ENCODE measurements at regions not wholly inside any gene's neighbourhood (a gene's known extent, or its start where the extent isn't known, plus 50 kb on each side); places are given as distances from the start of the nearest gene placed in this dataset.

GRCh38 chr11:35878741-35879140, 65.1 kb upstream of the LDLRAD3 start:
- ATAC-seq (no peak), DNase-seq (no peak)
- no peak overlapping the region for H3K4me3 Mint-ChIP-seq
- intact Hi-C loops (cut with micrococcal nuclease): no loop called here
- H3K36me3 Mint-ChIP-seq (ENCODE audit: low read depth): no peaks in the 10 kb centered on the region
- TF ChIP-seq, protein P1, sequence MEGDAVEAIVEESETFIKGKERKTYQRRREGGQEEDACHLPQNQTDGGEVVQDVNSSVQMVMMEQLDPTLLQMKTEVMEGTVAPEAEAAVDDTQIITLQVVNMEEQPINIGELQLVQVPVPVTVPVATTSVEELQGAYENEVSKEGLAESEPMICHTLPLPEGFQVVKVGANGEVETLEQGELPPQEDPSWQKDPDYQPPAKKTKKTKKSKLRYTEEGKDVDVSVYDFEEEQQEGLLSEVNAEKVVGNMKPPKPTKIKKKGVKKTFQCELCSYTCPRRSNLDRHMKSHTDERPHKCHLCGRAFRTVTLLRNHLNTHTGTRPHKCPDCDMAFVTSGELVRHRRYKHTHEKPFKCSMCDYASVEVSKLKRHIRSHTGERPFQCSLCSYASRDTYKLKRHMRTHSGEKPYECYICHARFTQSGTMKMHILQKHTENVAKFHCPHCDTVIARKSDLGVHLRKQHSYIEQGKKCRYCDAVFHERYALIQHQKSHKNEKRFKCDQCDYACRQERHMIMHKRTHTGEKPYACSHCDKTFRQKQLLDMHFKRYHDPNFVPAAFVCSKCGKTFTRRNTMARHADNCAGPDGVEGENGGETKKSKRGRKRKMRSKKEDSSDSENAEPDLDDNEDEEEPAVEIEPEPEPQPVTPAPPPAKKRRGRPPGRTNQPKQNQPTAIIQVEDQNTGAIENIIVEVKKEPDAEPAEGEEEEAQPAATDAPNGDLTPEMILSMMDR (IDR thresholded peaks at IDR 0.05): no peak
- H3K9me3 Mint-ChIP-seq: no peaks in the 10 kb centered on the region
- H3K27me3 Mint-ChIP-seq: peaks cover 14% of the 10 kb centered on the region
- ChIA-PET CTCF (no interaction called here), POLR2A (no interaction called here)
- no peaks in the 10 kb centered on the region for H3K4me1 Mint-ChIP-seq (ENCODE audit: low read depth)
- no peak overlapping the region for H3K27ac Mint-ChIP-seq

- intact Hi-C loops (cut with micrococcal nuclease): no loop called here
- H3K27ac Mint-ChIP-seq: no peak overlapping the region
- H3K4me3 Mint-ChIP-seq: no peak overlapping the region
- no peak for ATAC-seq
- no peak for DNase-seq
- TF ChIP-seq, protein P1 (IDR thresholded peaks at IDR 0.05): no peak
- H3K9me3 Mint-ChIP-seq: no peaks in the 10 kb centered on the region
- ChIA-PET CTCF (no interaction called here), POLR2A (no interaction called here)
- peaks cover 12% of the 10 kb centered on the region for H3K27me3 Mint-ChIP-seq
- H3K36me3 Mint-ChIP-seq (ENCODE audit: low read depth): no peaks in the 10 kb centered on the region
- no peaks in the 10 kb centered on the region for H3K4me1 Mint-ChIP-seq (ENCODE audit: low read depth)
Observed at GRCh38 chr11:35879361-35879760, 64.5 kb upstream of the LDLRAD3 start.

DNA sequence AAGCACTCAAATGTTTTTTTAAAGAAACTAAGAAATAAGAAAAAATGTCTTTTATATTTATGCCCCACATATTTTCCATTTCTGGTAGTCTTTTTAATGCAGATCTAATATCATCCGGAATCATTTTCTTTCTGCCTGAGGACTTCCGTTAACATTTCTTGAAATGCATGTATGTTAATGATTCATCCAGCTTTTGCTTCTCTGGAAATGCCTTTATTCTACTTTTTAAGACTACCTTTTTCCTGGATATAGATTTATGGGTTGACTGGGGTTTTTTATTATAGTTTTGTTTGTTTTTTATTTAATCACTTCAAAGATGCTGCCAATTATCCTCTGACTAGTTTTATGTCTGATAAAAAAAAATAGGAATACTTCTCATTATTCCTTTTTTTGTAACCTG, 57.1 kb upstream of the LDLRAD3 start:
- ATAC-seq (no peak), DNase-seq (no peak)
- H3K9me3 Mint-ChIP-seq: no peaks in the 10 kb centered on the region
- H3K27me3 Mint-ChIP-seq: peaks cover 7% of the 10 kb centered on the region
- H3K4me1 Mint-ChIP-seq (ENCODE audit: low read depth): no peaks in the 10 kb centered on the region
- TF ChIP-seq, protein P1 (IDR thresholded peaks at IDR 0.05): no peak
- POLR2A ChIA-PET: no interaction called here
- no peak overlapping the region for H3K27ac Mint-ChIP-seq
- H3K4me3 Mint-ChIP-seq: no peak overlapping the region
- CTCF ChIA-PET: no interaction called here
- no peaks in the 10 kb centered on the region for H3K36me3 Mint-ChIP-seq (ENCODE audit: low read depth)
- intact Hi-C loops (cut with micrococcal nuclease): no loop called here

- POLR2A ChIA-PET: no interaction called here
- peaks cover 6% of the 10 kb centered on the region for H3K27me3 Mint-ChIP-seq
- no peak overlapping the region for H3K4me3 Mint-ChIP-seq
- ATAC-seq (no peak), DNase-seq (no peak)
- no peak overlapping the region for H3K27ac Mint-ChIP-seq
- no peaks in the 10 kb centered on the region for H3K9me3 Mint-ChIP-seq
- CTCF ChIA-PET: interaction anchor here (2.6 kb wide), 1 partner anchor 66 kb away, joined by 5 read pairs; no protein-coding TSS in a partner anchor
- intact Hi-C loops (cut with micrococcal nuclease): no loop called here
- H3K4me1 Mint-ChIP-seq (ENCODE audit: low read depth): no peaks in the 10 kb centered on the region
- no peaks in the 10 kb centered on the region for H3K36me3 Mint-ChIP-seq (ENCODE audit: low read depth)
- TF ChIP-seq, protein P1 (IDR thresholded peaks at IDR 0.05): no peak
Observed at GRCh38 chr11:35887737-35888136, 56.1 kb upstream of the LDLRAD3 start.

DNA sequence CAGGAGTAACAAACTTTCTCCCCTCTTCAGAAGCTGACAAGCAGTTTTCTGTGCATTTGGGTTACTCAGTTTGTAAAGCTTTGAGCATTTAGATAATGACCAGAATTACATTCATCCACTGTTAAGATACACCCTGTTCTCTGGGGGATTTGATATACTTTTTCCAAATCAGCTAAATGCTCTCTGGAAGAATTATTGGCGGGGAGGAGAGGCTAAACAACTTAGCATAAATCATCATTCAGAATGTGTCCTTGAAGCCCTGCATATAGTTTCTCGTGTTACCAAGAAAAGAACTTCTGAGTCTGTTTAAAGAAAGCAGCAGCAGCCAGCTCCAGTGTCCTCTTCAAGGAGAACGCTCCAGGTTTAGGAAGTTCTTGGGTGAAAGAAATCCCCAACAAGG, 54.9 kb upstream of the LDLRAD3 start:
- ATAC-seq (no peak), DNase-seq (no peak)
- Mint-ChIP-seq H3K27ac (no peak overlapping the region), H3K9me3 (no peaks in the 10 kb centered on the region), H3K4me3 (no peak overlapping the region), H3K4me1 (ENCODE audit: low read depth) (no peaks in the 10 kb centered on the region), H3K36me3 (ENCODE audit: low read depth) (no peaks in the 10 kb centered on the region), H3K27me3 (peaks cover 3% of the 10 kb centered on the region)
- ChIA-PET POLR2A (no interaction called here), CTCF (interaction anchor here (2.6 kb wide), 1 partner anchor 67 kb away, joined by 5 read pairs; no protein-coding TSS in a partner anchor)
- TF ChIP-seq, protein P1 (IDR thresholded peaks at IDR 0.05): no peak
- intact Hi-C loops (cut with micrococcal nuclease): no loop called here
